ENCODE measurements at regions not wholly inside any gene's neighbourhood (a gene's known extent, or its start where the extent isn't known, plus 50 kb on each side); places are given as distances from the start of the nearest gene placed in this dataset.

- no peak for TF ChIP-seq CTCF (IDR thresholded peaks at IDR 0.05; ENCODE audit: partially characterized antibody, unreplicated experiment)
- Mint-ChIP-seq H3K36me3 (ENCODE audit: unreplicated experiment) (no peaks in the 10 kb centered on the region), H3K4me1 (ENCODE audit: low read depth, unreplicated experiment) (no peaks in the 10 kb centered on the region), H3K27ac (ENCODE audit: unreplicated experiment) (no peak overlapping the region), H3K9me3 (ENCODE audit: unreplicated experiment) (peaks cover 13% of the 10 kb centered on the region), H3K4me3 (ENCODE audit: unreplicated experiment) (no peak overlapping the region), H3K27me3 (ENCODE audit: unreplicated experiment) (peaks cover 1% of the 10 kb centered on the region)
- no peak for DNase-seq
Measured at GRCh38 chr10:131503992-131504391, 192.5 kb upstream of the TCERG1L start.

- H3K27ac Mint-ChIP-seq (ENCODE audit: unreplicated experiment) = no peak overlapping the region
- H3K36me3 Mint-ChIP-seq (ENCODE audit: unreplicated experiment) = no peaks in the 10 kb centered on the region
- H3K9me3 Mint-ChIP-seq (ENCODE audit: unreplicated experiment) = peaks cover 3% of the 10 kb centered on the region
- TF ChIP-seq CTCF (IDR thresholded peaks at IDR 0.05; ENCODE audit: partially characterized antibody, unreplicated experiment) = no peak
- no peaks in the 10 kb centered on the region for H3K4me1 Mint-ChIP-seq (ENCODE audit: low read depth, unreplicated experiment)
- no peak overlapping the region for H3K4me3 Mint-ChIP-seq (ENCODE audit: unreplicated experiment)
- DNase-seq = no peak
- peaks cover 2% of the 10 kb centered on the region for H3K27me3 Mint-ChIP-seq (ENCODE audit: unreplicated experiment)
Measured at GRCh38 chr10:131511391-131511790, 199.9 kb upstream of the TCERG1L start.

DNA sequence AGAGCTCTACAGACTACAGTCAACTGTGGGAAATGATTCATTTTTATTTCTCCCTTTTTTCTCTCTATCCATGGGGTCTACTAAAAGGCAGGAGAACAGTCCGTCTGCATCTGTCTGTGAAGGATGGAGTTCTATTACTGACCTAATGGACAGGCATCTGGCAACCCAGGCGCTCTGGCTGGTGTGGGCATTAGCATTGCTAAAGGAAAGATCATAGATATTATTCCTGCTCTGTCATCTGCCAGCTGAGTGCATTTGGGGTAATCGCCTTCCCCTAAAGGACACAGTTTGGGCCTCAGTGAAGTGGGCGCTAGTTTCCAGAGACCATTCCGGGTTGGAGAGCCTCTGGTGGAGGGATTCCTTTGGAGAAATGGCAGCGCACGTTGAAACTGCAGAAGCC, 201.3 kb upstream of the TCERG1L start:
- Mint-ChIP-seq H3K4me3 (ENCODE audit: unreplicated experiment) (no peak overlapping the region), H3K36me3 (ENCODE audit: unreplicated experiment) (no peaks in the 10 kb centered on the region), H3K27ac (ENCODE audit: unreplicated experiment) (no peak overlapping the region), H3K9me3 (ENCODE audit: unreplicated experiment) (peaks cover 4% of the 10 kb centered on the region), H3K4me1 (ENCODE audit: low read depth, unreplicated experiment) (no peaks in the 10 kb centered on the region), H3K27me3 (ENCODE audit: unreplicated experiment) (peaks cover 2% of the 10 kb centered on the region)
- no peak for TF ChIP-seq CTCF (IDR thresholded peaks at IDR 0.05; ENCODE audit: partially characterized antibody, unreplicated experiment)
- no peak for DNase-seq

- H3K4me1 Mint-ChIP-seq (ENCODE audit: low read depth, unreplicated experiment) = no peaks in the 10 kb centered on the region
- no peak for DNase-seq
- H3K27ac Mint-ChIP-seq (ENCODE audit: unreplicated experiment) = no peak overlapping the region
- H3K4me3 Mint-ChIP-seq (ENCODE audit: unreplicated experiment) = no peak overlapping the region
- no peak for TF ChIP-seq CTCF (IDR thresholded peaks at IDR 0.05; ENCODE audit: partially characterized antibody, unreplicated experiment)
- no peaks in the 10 kb centered on the region for H3K36me3 Mint-ChIP-seq (ENCODE audit: unreplicated experiment)
- H3K27me3 Mint-ChIP-seq (ENCODE audit: unreplicated experiment) = peaks cover 5% of the 10 kb centered on the region
- peaks cover 7% of the 10 kb centered on the region for H3K9me3 Mint-ChIP-seq (ENCODE audit: unreplicated experiment)
Measured at GRCh38 chr10:131513445-131513844, 201.9 kb upstream of the TCERG1L start.

DNA sequence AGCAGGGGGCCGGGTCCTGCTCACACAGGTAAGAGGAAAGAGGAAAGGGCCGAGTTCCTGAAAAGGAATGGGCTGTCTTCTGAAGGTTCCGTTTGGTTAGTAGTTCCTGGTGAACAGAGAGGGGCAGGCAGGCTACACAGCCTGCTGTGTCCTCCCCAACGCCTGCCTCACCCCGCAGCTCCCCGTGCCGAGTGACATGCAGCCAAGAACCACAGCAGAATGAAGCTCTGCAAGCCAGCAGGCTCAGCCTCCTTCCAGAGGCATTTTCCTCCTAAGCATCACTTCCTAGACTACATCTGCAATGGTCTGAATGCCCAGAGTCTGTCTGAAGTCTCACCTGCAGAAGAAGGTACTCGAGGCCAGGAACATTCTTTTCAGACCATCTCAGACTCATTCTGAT, 202.4 kb upstream of the TCERG1L start:
- H3K4me3 Mint-ChIP-seq (ENCODE audit: unreplicated experiment) = no peak overlapping the region
- no peak overlapping the region for H3K27ac Mint-ChIP-seq (ENCODE audit: unreplicated experiment)
- no peaks in the 10 kb centered on the region for H3K4me1 Mint-ChIP-seq (ENCODE audit: low read depth, unreplicated experiment)
- DNase-seq = no peak
- H3K27me3 Mint-ChIP-seq (ENCODE audit: unreplicated experiment) = peaks cover 5% of the 10 kb centered on the region
- no peak for TF ChIP-seq CTCF (IDR thresholded peaks at IDR 0.05; ENCODE audit: partially characterized antibody, unreplicated experiment)
- H3K9me3 Mint-ChIP-seq (ENCODE audit: unreplicated experiment) = peaks cover 7% of the 10 kb centered on the region
- no peaks in the 10 kb centered on the region for H3K36me3 Mint-ChIP-seq (ENCODE audit: unreplicated experiment)
